ENCODE measurements at regions not wholly inside any gene's neighbourhood (a gene's known extent, or its start where the extent isn't known, plus 50 kb on each side); places are given as distances from the start of the nearest gene placed in this dataset.

DNA sequence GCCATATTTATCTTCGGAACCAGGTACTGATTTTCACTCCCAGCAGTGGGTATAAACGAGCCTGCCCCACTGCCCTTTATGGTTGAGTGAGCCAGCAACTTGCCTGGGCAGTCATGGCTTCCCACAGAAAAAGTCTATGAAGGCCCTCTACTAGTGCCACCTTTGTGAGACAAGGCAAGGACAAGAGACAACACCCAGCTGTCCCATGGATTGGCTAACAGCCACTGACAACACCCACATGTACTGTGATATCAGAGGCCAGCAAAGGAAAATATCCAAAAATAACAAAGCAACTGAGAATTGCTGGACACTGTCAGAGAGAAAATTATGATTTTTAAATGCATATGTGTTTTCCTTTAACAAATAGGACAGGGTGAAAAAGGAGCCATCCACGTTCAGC is 248.4 kb upstream of the TTC29 start:
- TF ChIP-seq POLR2A (IDR thresholded peaks at IDR 0.05) (no peak), CTCF (IDR thresholded peaks at IDR 0.05) (no peak)
